HepG2 (cell line): ENCODE measurements at regions not wholly inside any gene's neighbourhood (a gene's known extent, or its start where the extent isn't known, plus 50 kb on each side); places are given as distances from the start of the nearest gene placed in this dataset.

Experiments
- CSRNP1 ChIP-seq: sonication (generic); formaldehyde crosslinking; IDR thresholded peaks from 2 replicates; pipeline ENCODE4 v1.8.1; 2023; ENCODE audit warnings: mild to moderate bottlenecking, missing genetic modification reagents
- CTCF ChIP-seq: sonication (generic); formaldehyde crosslinking; IDR thresholded peaks from 2 replicates; pipeline ENCODE4 v1.5.0; 2020; ENCODE audit warnings: mild to moderate bottlenecking, missing genetic modification reagents, moderate library complexity
- EZH2 ChIP-seq: conservative IDR thresholded peaks from 2 replicates; pipeline ENCODE4 v1.6.1; 2012; ENCODE audit warnings: mild to moderate bottlenecking, low read depth, low read length, moderate library complexity
- FOXP4 ChIP-seq: sonication (generic); formaldehyde crosslinking; IDR thresholded peaks from 2 replicates; pipeline ENCODE4 v1.4.0; 2020; ENCODE audit warnings: missing genetic modification reagents
- KDM1A ChIP-seq: IDR thresholded peaks from 2 replicates; pipeline ENCODE4 v1.6.1; 2016; ENCODE audit warnings: missing compliant biosample characterization
- MZF1 ChIP-seq: sonication (generic); formaldehyde crosslinking; IDR thresholded peaks from 2 replicates; pipeline ENCODE4 v1.8.1; 2023; ENCODE audit warnings: mild to moderate bottlenecking, missing genetic modification reagents, borderline replicate concordance
- RBFOX2 ChIP-seq: fragments of 200-400 bp; formaldehyde crosslinking; IDR thresholded peaks from 2 replicates; pipeline ENCODE4 v1.6.1; 2017; ENCODE audit warnings: low read depth, mild to moderate bottlenecking, low read length
- TBX2 ChIP-seq: sonication (generic); formaldehyde crosslinking; IDR thresholded peaks from 2 replicates; pipeline ENCODE4 v1.5.0; 2020; ENCODE audit warnings: missing genetic modification reagents, mild to moderate bottlenecking, borderline replicate concordance
- ZNF501 ChIP-seq: sonication (generic); formaldehyde crosslinking; IDR thresholded peaks from 2 replicates; pipeline ENCODE4 v1.5.1; 2020; ENCODE audit warnings: mild to moderate bottlenecking, moderate library complexity, missing genetic modification reagents
- ZNF724P ChIP-seq: sonication (generic); formaldehyde crosslinking; IDR thresholded peaks from 2 replicates; pipeline ENCODE4 v1.8.0; 2022; ENCODE audit warnings: missing genetic modification reagents, borderline replicate concordance
- ZNF768 ChIP-seq: sonication (generic); formaldehyde crosslinking; IDR thresholded peaks from 2 replicates; pipeline ENCODE4 v1.4.0; 2020; ENCODE audit warnings: missing genetic modification reagents

GRCh38 chr1:2930913-2931723, 90.1 kb upstream of the ACTRT2 start:
- TF ChIP-seq ZNF724P (CRISPR knock-in tag) (no peak), EZH2 (no peak), CTCF (no peak), RBFOX2 (no peak), ZNF768 (no peak), KDM1A (no peak), CSRNP1 (no peak), FOXP4 (CRISPR knock-in tag) (no peak), MZF1 (no peak), TBX2 (CRISPR knock-in tag) (no peak), ZNF501 (no peak)
